ENCODE measurements at regions not wholly inside any gene's neighbourhood (a gene's known extent, or its start where the extent isn't known, plus 50 kb on each side); places are given as distances from the start of the nearest gene placed in this dataset.
"Not testable (repeated sequence)": the region's sequence is repeated elsewhere in the genome, so short reads cannot be mapped to it uniquely, and the experiment has no call there.

GRCh38 chr3:106116733-106117489, 248.1 kb upstream of the CBLB start:
- DNase-seq (ENCODE audit: low read depth in 4 of 4, low spot score in 1 of 4): no peak

- no peak for DNase-seq (ENCODE audit: low read depth in 4 of 4, low spot score in 1 of 4)
Measured at GRCh38 chr3:106117490-106117858, 248.7 kb upstream of the CBLB start.

- DNase-seq (ENCODE audit: low read depth in 4 of 4, low spot score in 1 of 4): no peak
Measured at GRCh38 chr3:106119614-106120082, 250.8 kb upstream of the CBLB start.

DNA sequence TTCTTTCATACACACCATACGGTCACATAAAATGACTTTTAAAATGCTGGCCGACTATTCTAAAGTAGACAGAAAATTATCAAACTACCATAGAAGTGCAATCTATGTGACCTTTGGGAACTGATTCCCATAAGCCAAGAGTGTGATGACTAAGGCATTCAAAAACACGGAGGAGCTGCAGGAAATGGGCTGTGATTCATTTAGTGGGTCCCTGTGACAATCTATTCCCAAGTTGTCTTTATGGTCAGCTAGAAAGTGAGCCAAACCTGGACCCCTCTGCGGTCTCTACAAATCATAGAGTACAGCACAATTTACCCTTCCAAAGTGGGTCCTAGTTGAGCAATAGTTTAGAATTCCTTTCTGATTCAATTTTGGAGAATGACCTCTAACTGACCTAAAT, 251.5 kb upstream of the CBLB start:
- DNase-seq (ENCODE audit: low read depth in 4 of 4, low spot score in 1 of 4): no peak

- DNase-seq (ENCODE audit: low read depth in 4 of 4, low spot score in 1 of 4): no peak
Measured at GRCh38 chr3:106121491-106122289, 252.9 kb upstream of the CBLB start.

GRCh38 chr3:106124818-106125217, 256.0 kb upstream of the CBLB start:
- DNase-seq (ENCODE audit: low read depth in 4 of 4, low spot score in 1 of 4): no peak

GRCh38 chr3:106125321-106125720, 256.5 kb upstream of the CBLB start:
- DNase-seq (ENCODE audit: low read depth in 4 of 4, low spot score in 1 of 4): no peak

GRCh38 chr3:106126067-106126845, 257.4 kb upstream of the CBLB start:
- DNase-seq (ENCODE audit: low read depth in 4 of 4, low spot score in 1 of 4): no peak

GRCh38 chr3:106126846-106127235, 258.0 kb upstream of the CBLB start:
- no peak for DNase-seq (ENCODE audit: low read depth in 4 of 4, low spot score in 1 of 4)

DNA sequence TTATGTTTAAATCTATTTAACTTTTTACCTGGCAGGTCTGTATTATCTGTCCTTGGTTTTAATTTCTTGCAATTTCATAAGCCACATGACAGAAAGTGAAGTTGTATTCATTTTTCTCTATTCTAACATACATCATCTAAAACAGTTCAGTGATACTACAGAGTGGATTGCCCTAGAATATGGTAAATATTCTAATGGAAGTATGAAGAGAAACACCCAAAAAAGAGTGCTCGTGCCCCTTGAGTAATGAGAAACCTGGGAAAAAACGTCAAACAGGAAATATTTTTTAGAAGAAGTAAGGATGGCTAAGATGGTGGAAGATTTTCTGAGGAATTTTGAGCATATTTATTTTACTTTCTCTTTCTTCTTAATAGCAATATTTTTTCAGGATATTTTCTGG, 261.1 kb upstream of the CBLB start:
- DNase-seq (ENCODE audit: low read depth in 4 of 4, low spot score in 1 of 4): no peak

DNA sequence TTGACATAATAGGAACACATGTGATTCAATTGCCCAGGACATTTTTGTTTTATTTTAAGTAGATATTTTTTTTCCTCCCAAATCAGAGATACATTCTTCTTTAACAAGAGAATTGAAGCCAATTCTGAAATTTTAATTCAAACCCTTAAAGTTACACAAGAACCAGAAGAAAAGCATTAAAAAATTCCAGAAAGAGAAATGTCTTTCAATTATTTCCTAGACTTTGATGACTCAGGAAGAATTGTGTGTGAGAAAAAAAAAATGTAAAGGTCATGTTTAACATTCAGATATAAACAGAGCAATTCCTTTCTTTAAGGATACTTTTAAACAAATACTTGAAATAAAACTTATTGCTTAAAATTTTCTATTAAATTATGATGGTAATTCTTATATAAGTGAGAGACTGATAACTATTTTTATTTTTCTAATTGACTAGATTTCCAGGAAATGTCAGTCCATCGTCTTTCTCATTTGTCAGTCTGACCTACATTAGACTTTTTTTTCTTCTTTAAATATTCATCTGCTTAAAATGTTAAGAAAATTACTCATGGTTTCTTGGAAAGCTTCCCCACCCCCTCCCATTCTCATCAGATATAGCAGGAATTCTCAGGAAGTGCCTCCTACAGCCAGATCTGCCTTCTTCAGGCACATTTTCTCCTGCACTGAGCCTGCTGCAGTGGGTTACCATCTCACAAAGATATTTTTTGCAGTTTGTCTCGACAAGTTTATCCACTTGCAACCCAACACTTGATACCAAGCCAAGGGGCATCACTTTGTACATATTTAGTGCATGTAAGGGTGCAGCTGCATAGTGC, 261.8 kb upstream of the CBLB start:
- DNase-seq (ENCODE audit: low read depth in 4 of 4, low spot score in 1 of 4): no peak

- no peak for DNase-seq (ENCODE audit: low read depth in 4 of 4, low spot score in 1 of 4)
Measured at GRCh38 chr3:106135451-106136160, 266.8 kb upstream of the CBLB start.

DNA sequence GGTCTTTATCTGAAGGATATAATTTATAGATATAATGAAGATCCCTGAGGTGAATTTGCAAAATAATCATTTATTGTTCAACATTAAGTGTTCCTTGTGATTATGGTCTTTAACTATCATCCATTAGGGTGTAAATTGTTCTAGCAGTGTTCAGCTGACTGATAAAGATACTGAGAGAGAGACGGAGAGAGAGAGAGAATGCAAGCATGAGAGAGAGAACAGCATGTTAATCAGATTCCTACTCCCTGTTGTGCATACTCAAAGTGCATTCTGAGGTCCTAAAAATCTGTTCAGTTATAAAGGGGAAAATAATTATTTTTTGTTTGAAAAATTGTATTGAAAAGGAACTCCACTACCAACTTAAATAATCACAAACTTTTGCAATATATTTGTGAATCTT, 271.0 kb upstream of the CBLB start:
- DNase-seq (ENCODE audit: low read depth in 4 of 4, low spot score in 1 of 4): no peak

DNA sequence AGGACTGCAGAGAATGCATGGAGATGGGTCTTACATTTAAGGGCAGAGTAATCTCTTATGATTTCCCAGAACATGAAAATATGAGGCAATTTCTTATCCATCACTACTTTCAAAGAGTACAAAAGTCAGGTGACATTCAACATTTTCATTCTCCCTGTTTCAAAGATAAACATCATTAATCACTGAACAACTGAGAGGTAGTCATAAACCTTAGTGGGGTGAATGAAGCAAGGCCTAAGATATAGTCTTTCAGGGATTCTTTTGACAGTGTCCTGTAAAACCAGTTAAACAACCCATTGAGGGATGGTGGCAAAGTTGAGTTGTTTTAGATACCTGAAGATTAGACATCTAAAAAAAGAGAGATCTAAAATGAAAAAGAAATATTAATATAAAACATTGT, 271.6 kb upstream of the CBLB start:
- no peak for DNase-seq (ENCODE audit: low read depth in 4 of 4, low spot score in 1 of 4)

DNA sequence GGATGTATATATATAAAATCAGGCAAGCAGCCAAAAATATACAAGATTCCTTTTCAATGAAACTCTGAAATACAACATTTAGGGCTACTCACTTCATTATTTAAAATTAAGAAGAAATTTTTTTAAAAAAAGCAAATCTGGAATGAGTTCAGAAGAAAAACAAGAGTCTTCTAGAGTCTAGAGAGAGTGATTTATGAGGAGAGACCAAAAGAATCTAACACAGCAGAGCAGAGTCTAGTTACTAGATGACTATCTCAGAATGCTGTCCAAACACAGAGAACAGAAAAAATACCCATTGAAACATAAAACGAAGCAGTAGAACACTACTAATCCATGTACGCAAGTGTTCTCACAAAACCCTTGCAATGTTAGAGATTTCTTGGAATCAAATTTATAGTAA, 275.2 kb upstream of the CBLB start:
- DNase-seq (ENCODE audit: low read depth in 4 of 4, low spot score in 1 of 4): no peak

DNA sequence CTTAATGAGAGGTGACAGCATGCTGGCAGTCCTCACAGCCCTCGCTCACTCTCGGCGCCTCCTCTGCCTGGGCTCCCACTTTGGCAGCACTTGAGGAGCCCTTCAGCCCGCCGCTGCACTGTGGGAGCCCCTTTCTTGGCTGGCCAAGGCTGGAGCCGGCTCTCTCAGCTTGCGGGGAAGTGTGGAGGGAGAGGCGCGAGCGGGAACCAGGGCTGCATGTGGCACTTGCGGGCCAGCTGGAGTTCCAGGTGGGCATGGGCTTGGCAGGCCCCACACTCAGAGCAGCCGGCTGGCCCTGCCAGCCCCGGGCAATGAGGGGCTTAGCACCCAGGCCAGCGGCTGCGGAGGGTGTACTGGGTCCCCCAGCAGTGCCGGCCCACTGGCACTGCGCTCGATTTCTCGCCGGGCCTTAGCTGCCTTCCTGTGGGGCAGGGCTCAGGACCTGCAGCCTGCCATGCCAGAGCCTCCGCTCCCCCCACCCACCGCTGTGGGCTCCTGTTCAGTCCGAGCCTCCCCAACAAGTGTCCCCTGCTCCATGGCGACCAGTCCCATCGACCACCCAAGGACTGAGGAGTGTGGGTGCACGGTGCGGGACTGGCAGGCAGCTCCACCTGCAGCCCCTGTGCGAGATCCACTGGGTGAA, 279.7 kb upstream of the CBLB start:
- not testable (repeated sequence) for DNase-seq (ENCODE audit: low read depth in 4 of 4, low spot score in 1 of 4)

DNA sequence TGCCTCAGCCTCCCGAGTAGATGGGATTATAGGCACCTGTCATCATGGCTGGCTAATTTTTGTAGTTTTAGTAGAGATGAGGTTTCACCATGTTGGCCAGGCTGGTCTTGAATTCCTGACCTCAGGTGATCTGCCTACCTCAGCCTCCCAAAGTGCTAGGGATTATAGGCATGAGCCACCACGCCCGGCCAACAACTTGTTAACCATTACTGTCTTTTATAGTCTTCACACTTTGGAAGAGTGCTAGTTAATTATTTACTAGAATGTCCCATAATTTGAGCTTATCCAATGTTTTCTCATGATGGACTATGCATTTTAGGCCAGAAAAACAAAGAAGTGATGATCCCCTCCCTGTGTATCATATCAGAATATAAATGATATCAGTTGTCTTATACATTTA, 288.6 kb upstream of the CBLB start:
- no peak for DNase-seq (ENCODE audit: low read depth in 4 of 4, low spot score in 1 of 4)

- no peak for DNase-seq (ENCODE audit: low read depth in 4 of 4, low spot score in 1 of 4)
Measured at GRCh38 chr3:106160396-106160795, 291.6 kb upstream of the CBLB start.

DNA sequence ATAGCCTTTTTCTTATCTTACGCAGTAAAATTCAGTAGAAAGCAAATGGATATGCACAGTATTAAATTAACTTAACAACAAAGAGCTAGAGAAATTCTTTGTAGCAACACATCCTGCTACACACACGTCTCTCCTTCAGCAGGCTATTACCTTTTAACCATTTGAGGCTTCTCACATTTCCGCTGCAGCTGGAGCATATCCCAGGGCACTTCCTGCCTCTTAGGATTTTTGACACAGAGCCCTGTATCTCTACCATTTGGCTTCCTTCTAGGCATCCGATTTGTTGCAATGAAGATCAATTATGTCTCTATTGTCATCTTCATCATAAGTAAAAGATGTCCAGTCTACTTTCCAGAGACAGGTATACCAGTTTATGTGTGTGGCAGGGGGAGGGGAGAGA, 292.4 kb upstream of the CBLB start:
- no peak for DNase-seq (ENCODE audit: low read depth in 4 of 4, low spot score in 1 of 4)

DNA sequence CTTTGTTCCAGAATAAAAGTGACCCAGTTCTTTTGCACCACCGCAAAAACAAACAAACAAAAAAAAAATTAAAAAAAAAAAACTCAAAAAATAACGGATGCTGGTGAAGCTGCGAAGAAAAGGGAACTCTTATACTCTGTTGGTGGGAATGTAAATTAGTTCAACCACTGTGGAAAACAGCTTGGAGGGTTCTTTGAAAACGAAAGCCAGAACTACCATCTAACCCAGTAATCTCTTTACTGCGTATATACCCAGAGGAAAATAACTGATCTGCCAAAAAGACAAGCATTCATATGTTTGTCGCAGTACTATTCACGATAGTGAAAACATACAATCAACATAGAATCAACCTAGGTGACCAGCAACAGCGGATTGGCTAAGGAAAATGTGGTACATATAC, 298.9 kb upstream of the CBLB start:
- no peak for DNase-seq (ENCODE audit: low read depth in 4 of 4, low spot score in 1 of 4)
